Stimulated activated CD8-positive, alpha-beta memory T cell treated with anti-CD3 and anti-CD28 coated beads, Interleukin-4, amount 100 ng/mL, for 4 hours (primary cell): ENCODE measurements at regions not wholly inside any gene's neighbourhood (a gene's known extent, or its start where the extent isn't known, plus 50 kb on each side); places are given as distances from the start of the nearest gene placed in this dataset.

Experiments used
- DNase-seq, 2 donors: peaks; one replicate each; pipeline ENCODE4 v3.0.0-alpha.2; 2020; ENCODE audit warnings: low read depth in 2 of 2, low spot score in 1 of 2

GRCh38 chr5:56591081-56591480, 224.3 kb upstream of the MAP3K1 start:
- no peak for DNase-seq

- no peak for DNase-seq
These were observed 225.9 kb upstream of the MAP3K1 start for GRCh38 chr5:56589481-56589860.

GRCh38 chr5:56588636-56589480, 226.5 kb upstream of the MAP3K1 start:
- no peak for DNase-seq

- DNase-seq = no peak
These were observed 227.2 kb upstream of the MAP3K1 start for GRCh38 chr5:56588131-56588487.

GRCh38 chr5:56587381-56588130, 227.8 kb upstream of the MAP3K1 start:
- no peak for DNase-seq

- DNase-seq = no peak
These were observed 229.2 kb upstream of the MAP3K1 start for GRCh38 chr5:56585999-56586691.

GRCh38 chr5:56585461-56585860, 229.9 kb upstream of the MAP3K1 start:
- DNase-seq = no peak

GRCh38 chr5:56581426-56581825, 233.9 kb upstream of the MAP3K1 start:
- no peak for DNase-seq

GRCh38 chr5:56580864-56581263, 234.5 kb upstream of the MAP3K1 start:
- no peak for DNase-seq

GRCh38 chr5:56575821-56576220, 239.5 kb upstream of the MAP3K1 start:
- DNase-seq = no peak

- DNase-seq = no peak
These were observed 240.6 kb upstream of the MAP3K1 start for GRCh38 chr5:56574778-56575177.

- no peak for DNase-seq
These were observed 245.8 kb upstream of the MAP3K1 start for GRCh38 chr5:56569566-56569965.

- DNase-seq = no peak
These were observed 246.3 kb upstream of the MAP3K1 start for GRCh38 chr5:56569076-56569475.

GRCh38 chr5:56567278-56567677, 248.1 kb upstream of the MAP3K1 start:
- no peak for DNase-seq

- DNase-seq = no peak
These were observed 248.7 kb upstream of the MAP3K1 start for GRCh38 chr5:56566374-56567249.

- no peak for DNase-seq
These were observed 249.7 kb upstream of the MAP3K1 start for GRCh38 chr5:56565644-56566043.

- no peak for DNase-seq
These were observed 250.1 kb upstream of the MAP3K1 start for GRCh38 chr5:56565283-56565615.

GRCh38 chr5:56564541-56565282, 250.6 kb upstream of the MAP3K1 start:
- no peak for DNase-seq

- no peak for DNase-seq
These were observed 253.9 kb upstream of the MAP3K1 start for GRCh38 chr5:56561455-56561854.

GRCh38 chr5:56558131-56558745, 257.1 kb upstream of the MAP3K1 start:
- DNase-seq = no peak
